Posterior vena cava (tissue), 2 donors: ENCODE measurements at regions not wholly inside any gene's neighbourhood (a gene's known extent, or its start where the extent isn't known, plus 50 kb on each side); places are given as distances from the start of the nearest gene placed in this dataset.

Source experiments
- DNase-seq: peaks from one replicate; pipeline ENCODE4 v3.0.0-alpha.2; 2020; ENCODE audit warnings: low spot score
- intact Hi-C, 2 donors: fragments of 100-400 bp; cut with DNase I; formaldehyde crosslinking; loops; one replicate each; pipeline versions ENCODE4 v1.14.1 to v1.14.2; 2022 to 2023
- donor health status: DM: yes; HTN: yes; CAD: no.
- donor health status: DM: yes; HTN: yes; CAD: no.

GRCh38 chr15:91586560-91586959 is 266.9 kb upstream of the SLCO3A1 start:
- no peak for DNase-seq
- intact Hi-C loops = no loop called here

- intact Hi-C loops = no loop called here
- no peak for DNase-seq
Observed at GRCh38 chr15:91589360-91589759, 264.1 kb upstream of the SLCO3A1 start.

- intact Hi-C loops = no loop called here
- no peak for DNase-seq
Observed at GRCh38 chr15:91592567-91592966, 260.9 kb upstream of the SLCO3A1 start.

GRCh38 chr15:91593067-91593466 is 260.4 kb upstream of the SLCO3A1 start:
- DNase-seq = no peak
- intact Hi-C loops = no loop called here

GRCh38 chr15:91593653-91594052 is 259.9 kb upstream of the SLCO3A1 start:
- intact Hi-C loops = no loop called here

GRCh38 chr15:91599261-91599660 is 254.2 kb upstream of the SLCO3A1 start:
- no peak for DNase-seq
- intact Hi-C loops = no loop called here

More at GRCh38 chr15:91593653-91594052, 259.9 kb upstream of the SLCO3A1 start:
- DNase-seq = no peak

- intact Hi-C loops = no loop called here
- no peak for DNase-seq
Observed at GRCh38 chr15:91603384-91604080, 250.0 kb upstream of the SLCO3A1 start.

GRCh38 chr15:91604122-91604521 is 249.4 kb upstream of the SLCO3A1 start:
- no peak for DNase-seq
- intact Hi-C loops = no loop called here

- no peak for DNase-seq
- intact Hi-C loops = no loop called here
Observed at GRCh38 chr15:91605576-91605975, 247.9 kb upstream of the SLCO3A1 start.

GRCh38 chr15:91609231-91609630 is 244.3 kb upstream of the SLCO3A1 start:
- intact Hi-C loops = no loop called here
- no peak for DNase-seq

- no peak for DNase-seq
Observed at GRCh38 chr15:91609966-91610365, 243.5 kb upstream of the SLCO3A1 start.

GRCh38 chr15:91611561-91612323 is 241.8 kb upstream of the SLCO3A1 start:
- no peak for DNase-seq
- intact Hi-C loops = no loop called here

More at GRCh38 chr15:91609966-91610365, 243.5 kb upstream of the SLCO3A1 start:
- intact Hi-C loops = no loop called here

- intact Hi-C loops = no loop called here
- no peak for DNase-seq
Observed at GRCh38 chr15:91620229-91620628, 233.3 kb upstream of the SLCO3A1 start.

GRCh38 chr15:91622235-91622634 is 231.3 kb upstream of the SLCO3A1 start:
- intact Hi-C loops = no loop called here
- DNase-seq = no peak

- DNase-seq = no peak
- intact Hi-C loops = no loop called here
Observed at GRCh38 chr15:91622711-91623342, 230.7 kb upstream of the SLCO3A1 start.

GRCh38 chr15:91624353-91624968 is 229.0 kb upstream of the SLCO3A1 start:
- intact Hi-C loops = no loop called here
- no peak for DNase-seq

GRCh38 chr15:91625506-91625905 is 228.0 kb upstream of the SLCO3A1 start:
- DNase-seq = no peak
- intact Hi-C loops = no loop called here

- intact Hi-C loops = no loop called here
- no peak for DNase-seq
Observed at GRCh38 chr15:91627473-91628278, 225.8 kb upstream of the SLCO3A1 start.

- intact Hi-C loops = loop anchor here in 1 of 2 donors (10.0 kb wide), 1 partner anchor 645 kb away; no protein-coding TSS in a partner anchor
- no peak for DNase-seq
Observed at GRCh38 chr15:91630090-91630489, 223.4 kb upstream of the SLCO3A1 start.
